DMS 273 treated with DMSO at 0.1 percent for 48 hours (cell line): ENCODE measurements at regions not wholly inside any gene's neighbourhood (a gene's known extent, or its start where the extent isn't known, plus 50 kb on each side); places are given as distances from the start of the nearest gene placed in this dataset.

Experiments
- DNase-seq: peaks from one replicate; lab custom pipeline; 2025; lab: John Stamatoyannopoulos, UW

DNA sequence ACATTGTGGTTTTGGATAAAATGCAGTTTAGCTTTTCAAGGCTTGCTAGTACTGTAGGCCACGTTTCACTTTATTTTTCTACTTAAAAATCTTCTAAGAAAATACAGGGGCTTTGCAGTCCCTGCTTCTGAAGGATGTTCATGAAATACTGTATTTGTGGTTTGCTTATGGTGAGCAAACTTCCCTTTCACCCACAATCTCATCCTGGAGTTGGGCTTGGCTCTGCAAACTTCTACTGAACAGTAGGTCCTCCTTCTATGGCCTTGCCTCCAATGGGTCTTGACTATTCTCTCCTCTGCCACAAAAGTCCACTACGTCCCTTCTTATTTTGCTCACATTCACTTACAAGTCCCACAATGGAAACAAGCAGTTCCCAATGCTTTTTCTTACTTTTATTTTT lies 502.7 kb upstream of the KLF4 start:
- no peak for DNase-seq

DNA sequence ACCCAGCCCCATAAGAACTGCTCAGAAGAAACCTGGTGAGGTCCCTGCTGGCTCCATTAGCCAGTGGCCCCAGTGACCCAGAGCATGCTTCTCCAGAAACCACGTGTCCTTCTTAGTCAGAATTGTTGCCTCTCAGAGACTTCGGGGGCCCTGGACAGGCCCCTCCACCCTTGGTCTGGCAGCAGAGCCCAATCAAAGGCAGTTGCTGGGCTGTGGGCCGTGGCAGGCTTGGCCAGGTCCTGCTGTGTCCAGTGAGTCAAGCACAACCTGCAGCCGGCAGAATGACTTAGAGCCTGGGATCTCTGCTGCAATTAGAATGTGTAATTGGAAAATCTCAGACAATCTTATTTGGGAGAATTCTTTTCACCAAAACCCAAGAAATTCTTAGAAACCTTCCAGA lies 502.0 kb upstream of the KLF4 start:
- no peak for DNase-seq

DNA sequence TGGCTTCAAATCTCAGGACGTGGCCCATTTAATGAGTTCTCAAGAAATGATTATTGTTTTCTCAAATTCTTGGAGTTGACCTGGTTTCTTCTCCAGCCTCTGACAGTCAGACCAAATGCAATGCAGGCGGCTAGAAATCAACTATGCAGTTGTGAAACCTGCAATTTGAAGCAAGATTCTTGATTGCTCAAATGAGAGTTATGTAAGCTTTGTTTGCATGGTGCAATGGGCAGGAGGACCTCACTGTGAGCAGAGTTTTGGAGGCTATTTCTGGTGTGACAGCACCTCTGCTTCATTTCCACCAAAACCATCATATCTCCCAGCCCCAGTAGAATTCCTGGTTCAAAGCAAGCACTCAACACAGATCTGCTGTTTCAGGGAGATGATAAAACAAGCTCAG lies 500.0 kb upstream of the KLF4 start:
- no peak for DNase-seq

DNA sequence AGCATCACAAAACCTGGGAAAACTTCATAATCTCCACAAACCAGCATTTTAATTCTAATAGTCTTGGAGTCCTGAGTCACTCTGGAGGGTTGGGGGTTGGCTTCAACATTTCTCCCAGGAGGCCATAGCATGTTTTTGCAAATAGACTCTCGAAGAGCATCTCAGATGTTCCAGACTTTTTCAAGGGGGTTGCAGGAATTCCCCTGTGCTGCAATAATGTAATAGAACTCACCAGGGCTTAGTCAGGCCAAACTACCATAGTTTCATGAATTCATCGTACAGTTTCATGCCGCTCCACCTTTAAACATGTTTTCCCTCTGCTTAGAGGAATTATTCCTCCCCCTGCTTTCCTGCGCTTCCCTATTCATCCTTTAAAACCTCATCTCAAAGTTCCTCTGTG lies 499.5 kb upstream of the KLF4 start:
- DNase-seq: no peak

DNA sequence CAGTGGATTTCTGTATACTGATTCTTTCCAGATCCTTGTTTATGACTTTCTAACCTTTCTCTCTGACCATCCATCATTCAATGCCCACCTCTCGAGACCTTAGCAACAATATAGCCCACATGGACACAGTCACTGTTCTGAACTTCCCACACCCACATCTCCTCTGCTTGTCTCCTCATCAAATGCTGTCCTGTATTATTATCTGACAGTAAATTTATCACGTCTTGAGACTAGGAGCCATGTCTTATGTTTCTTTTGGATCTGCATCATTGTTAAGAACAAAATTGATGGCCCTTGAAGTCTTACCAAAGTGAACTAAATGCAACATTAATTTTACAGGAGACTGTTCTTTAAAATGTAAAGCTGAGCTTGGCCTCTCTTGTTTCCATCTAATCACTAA lies 495.4 kb upstream of the KLF4 start:
- DNase-seq: no peak

DNA sequence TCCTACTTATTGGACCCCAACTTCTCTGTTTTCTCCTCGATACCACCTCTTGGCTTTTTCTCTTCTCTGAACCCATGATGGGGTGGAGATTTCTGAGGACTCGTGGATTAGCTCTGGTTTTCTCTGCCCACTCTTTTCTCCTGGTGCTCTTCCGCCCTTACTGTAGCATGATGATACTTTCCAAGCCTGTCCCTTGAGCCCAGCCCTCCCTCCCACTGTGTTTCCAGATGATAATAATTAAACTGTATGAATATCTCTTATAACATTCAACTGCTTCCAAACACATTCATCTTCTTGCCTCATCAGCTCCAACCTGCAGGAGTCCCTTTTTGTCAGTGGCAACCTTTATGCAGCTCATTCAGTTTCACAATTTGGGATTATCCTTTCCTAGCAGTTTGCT lies 494.2 kb upstream of the KLF4 start:
- DNase-seq: no peak

DNA sequence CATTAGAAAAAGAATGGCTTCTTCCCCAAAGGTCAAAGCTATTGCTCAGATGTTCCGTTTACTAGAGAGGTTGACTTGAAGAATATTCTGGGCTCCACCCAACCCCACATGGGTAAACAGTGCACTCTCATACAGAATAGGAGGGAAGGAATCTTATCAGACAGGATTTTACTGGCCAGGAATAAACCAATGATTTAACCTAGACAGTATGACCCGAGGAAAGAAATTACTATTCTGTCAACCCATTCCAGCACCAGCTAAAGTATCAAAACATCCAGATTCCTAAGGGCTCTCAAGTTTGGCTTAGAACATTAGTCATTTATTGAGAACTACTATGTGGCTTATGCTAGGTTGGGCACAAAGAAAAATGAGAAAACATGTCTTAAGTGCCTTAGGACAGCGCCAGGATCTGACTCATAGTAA lies 493.6 kb upstream of the KLF4 start:
- no peak for DNase-seq

DNA sequence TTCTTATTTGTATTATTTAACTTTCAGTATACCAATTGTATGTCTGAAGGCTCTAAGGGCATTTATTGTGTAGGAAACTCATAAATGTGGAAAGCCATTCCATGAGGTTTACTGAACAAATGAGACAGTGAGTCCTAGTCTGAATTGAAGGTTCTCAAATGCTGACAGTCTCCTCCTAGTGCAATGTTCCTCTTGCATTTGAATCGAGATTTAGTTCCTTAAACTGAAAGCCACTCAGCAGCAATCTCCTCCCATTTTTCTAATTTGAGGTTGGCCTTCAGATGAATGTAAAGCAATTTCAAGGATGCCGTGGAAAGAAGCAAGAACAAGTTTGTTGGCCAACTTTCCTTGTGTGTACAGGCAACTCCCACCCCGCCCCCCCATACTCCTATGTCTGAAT lies 493.2 kb upstream of the KLF4 start:
- no peak for DNase-seq

DNA sequence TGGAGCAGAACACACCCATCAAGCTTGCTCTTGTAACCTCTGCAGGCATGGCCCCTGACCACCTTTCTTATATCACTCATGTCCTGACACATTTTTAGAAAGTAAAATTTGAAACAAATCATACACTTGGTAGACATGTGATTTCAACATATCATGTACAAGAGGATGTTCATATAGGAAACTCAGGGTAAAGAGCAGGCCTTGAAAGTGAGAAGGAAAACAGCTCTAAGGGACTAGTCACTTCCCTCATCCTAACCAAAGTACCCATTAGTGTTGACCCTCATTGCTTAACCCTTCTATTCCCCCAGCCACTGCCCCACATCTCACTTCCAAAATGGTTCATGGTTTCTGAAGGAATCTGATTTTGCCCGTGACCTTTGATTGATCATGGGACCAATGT lies 492.4 kb upstream of the KLF4 start:
- no peak for DNase-seq

DNA sequence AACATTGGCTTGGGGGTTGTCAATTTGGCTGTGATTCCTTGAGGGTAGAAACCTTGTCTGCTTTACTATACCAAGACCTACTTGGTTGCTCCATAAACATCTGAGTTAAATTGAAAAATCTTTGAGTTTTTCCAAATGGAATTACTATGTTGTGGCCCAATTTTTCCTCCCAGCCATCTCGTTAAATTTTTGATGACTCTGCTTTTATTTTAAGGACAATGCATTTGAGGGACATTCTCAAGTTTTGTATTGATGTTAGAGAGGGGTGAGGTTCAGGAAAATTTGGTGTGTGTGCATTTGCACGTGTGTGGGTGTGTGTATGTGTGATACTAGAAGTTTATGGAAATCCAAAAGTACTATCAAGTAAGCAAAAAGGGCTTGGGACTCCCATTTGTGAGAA lies 491.4 kb upstream of the KLF4 start:
- no peak for DNase-seq

DNA sequence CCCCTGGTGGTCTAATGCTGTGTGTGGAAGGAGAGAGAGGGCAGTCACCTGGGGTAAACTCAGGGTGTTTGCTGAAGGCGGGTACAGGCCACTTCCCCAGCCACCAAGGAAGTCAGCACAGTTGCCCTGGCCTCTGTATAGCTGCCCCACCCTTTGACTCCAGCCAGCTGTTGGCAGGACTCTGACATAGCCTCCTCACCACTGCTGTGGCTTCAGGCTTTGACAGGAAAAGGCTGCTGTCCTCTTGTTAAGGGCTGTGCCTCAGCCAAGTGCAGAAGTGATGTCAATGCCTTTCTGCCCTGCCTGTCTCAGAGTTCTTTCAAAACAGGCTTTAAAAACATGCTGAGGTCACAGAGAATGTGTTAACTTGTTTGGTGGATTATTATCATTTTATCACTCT lies 487.2 kb upstream of the KLF4 start:
- no peak for DNase-seq

DNA sequence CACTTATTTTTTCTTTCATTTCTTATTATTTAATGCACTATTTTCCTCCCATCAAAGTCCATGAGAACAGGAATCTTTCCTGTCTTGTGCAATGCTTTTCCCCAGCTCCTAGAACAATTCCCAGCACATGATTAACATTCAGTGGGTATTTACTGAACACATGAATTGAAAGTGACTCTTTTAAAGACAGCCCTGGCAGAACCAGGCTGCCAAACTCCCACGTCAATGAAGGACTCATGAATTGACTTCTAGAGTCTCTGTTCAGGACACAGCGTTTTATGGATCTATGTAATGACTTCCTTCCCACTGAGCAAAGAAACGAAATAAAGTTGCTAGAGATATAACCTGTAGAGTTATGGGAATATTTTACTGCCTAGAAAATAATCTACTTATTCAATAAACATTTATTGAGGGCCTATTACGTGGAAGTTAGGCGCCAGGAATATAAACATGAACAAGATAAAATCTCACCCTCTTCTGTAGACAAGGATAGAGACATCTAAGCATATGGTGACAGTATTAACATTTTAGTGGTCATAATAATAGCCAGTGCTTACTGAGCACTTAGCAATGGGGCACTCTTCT lies 485.9 kb upstream of the KLF4 start:
- DNase-seq: no peak

DNA sequence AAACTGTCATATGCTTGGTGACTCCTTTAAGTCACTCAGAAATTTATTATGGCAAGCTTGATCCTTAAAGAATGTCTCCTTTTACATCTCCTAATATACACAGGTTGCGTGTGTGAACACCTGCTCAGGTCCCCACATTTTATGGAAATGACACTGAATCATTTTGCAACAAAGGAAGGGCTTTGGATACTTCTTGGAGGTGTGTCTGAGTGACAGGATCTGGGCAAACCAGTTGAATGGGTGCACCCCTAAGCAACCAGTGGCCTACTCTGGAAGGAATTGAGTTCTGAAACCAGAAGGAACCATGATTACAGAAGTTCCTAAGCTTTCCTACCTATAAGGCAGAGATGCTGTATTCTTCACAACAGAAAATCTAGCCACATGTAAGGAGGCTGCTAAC lies 483.9 kb upstream of the KLF4 start:
- DNase-seq: no peak

DNA sequence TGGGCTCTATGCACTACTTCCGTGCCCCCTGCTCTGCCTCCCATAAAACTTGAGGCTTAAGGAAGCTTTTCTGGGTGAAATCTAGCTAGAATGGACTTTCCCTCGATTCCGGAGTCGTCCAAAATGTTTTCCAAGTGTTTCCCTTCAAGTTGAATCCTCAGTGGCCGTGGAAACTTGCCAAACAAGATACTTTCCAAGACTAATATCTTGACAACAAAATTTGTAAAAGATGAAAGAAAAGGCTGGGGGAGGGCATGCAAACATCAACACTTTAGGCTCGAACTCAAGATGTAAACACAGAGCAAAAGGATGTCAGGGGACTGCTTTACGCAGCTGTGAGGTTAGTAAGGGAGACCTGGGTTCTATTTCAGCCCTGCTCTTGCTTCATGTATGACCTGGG lies 482.8 kb upstream of the KLF4 start:
- no peak for DNase-seq

DNA sequence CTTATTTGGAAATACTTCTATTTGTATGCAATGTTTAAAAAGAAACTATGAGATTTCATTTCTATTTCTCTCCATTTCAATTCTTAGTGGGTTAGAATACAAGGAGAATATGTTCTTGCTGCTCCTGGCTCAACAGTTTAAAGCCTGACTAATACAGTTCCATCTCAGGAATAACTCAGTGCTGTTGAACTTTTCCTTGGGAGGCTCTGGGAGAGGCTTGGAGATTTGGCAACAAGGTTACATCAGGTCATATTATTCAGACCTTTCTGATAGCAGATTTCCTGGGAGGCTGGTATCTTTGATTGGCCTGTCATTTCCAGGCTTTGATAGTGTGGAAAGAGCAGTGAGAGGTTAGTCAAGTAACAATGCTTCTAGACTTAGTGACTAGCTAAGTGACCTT lies 481.7 kb upstream of the KLF4 start:
- DNase-seq: no peak

DNA sequence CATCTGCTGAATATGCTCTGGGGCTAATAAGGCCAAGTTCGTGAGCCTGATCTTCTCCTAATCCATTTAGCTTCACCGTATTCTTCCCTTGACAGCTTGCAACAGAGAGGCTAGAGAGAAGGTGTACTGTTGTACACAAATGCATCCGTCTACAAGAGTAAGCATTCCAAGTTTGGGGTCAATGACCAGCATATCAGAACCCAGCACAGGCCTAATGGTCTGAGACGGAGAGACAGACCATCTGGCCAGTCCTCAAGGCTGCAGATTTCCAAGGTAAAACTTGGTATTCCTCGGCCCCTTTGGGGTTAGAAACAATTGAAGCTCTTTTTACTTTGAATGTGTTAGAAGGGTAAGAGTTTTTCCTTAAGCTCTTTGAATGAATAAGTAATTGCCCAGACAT lies 481.2 kb upstream of the KLF4 start:
- no peak for DNase-seq

DNA sequence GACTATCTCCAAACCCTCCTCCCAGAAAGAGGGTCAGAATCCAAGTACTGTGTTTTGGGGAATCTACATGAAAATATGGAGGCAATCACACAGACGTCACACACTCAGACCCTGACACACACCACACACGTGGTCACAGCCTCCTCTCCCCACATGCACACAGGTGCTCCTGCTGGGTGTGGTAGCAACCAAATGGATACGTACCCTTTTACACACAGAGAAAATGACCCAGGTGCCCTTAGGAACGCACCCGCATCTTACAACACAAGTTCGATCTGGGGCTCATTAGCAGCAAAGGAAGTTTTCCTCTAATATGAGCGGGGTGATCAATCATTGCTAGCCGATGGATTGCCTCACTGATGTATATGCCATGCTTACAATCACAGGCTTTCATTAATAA lies 480.2 kb upstream of the KLF4 start:
- no peak for DNase-seq

DNA sequence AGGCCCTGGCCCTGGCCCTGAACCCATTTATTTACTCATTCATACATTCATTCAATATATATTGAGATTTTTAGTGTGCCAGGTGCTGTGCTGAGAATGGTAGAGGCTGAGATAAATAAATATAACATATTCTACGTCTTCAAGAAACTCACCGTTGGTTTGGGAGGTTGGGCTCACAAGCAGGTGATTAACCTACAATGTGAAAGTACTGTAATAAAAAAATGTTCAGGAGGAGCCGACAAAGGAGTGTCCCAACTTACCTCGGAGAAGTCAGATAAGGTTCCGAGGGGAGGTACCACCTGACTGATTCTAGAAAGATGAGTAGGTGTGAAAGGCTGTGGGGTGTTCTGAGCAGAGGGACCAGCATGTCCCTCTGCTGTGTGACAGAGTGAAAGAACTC lies 479.6 kb upstream of the KLF4 start:
- DNase-seq: no peak

DNA sequence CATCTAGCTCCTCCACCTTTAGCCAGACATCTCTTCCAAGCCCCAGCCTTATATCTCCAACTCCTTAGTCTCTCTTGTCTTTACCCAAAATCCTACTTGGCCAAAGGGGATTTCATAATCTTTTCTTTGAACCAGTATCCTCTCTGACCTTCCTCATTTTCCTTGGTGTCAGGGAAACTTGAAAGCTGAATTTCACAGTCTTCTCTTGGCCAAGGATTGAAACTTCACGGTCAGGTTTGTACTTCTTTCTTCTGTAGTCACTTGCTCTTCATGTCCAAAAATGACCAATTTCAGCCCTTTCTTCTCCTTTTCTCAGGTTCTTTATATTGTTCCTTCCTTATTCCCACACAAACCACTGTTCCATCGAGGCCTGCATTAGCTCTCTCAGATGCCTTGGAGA lies 473.7 kb upstream of the KLF4 start:
- DNase-seq: no peak

DNA sequence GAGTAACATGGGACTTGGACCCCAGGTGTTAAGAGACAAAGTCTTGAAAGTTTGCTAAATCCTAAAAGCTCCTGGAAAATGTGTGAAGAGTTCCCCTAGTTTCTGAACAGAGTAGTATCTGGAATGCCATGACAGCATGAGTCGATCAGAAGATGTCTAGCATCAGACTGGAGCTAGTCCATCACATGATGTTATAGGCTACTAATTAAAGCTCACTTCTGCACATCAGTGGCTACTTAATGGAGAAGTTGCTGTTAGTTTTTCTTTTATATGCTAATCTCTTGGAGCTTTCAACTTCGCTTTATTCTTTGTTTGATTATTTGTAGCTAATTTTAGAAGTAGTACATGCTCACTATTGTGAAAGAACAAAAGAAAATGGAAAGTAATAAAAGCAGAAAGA lies 471.3 kb upstream of the KLF4 start:
- DNase-seq: no peak

DNA sequence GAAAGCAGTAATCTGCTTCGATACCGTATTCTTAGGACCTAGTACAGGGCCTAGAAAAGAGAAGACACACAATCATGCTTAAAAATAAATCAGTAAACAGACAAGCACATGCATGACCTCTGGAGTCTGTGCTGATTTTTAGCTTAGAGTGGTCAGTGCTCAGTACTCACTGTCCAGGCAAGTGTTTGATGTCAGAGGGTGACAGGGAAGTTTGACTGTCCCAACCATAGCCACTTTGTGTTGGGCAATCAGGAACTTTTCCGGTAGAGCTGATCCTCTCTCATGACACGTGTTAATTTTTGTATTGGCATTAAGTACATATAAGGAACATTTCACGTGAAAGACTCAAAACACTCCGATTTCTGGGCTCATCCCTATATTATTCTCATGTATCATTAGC lies 464.7 kb upstream of the KLF4 start:
- DNase-seq: no peak

DNA sequence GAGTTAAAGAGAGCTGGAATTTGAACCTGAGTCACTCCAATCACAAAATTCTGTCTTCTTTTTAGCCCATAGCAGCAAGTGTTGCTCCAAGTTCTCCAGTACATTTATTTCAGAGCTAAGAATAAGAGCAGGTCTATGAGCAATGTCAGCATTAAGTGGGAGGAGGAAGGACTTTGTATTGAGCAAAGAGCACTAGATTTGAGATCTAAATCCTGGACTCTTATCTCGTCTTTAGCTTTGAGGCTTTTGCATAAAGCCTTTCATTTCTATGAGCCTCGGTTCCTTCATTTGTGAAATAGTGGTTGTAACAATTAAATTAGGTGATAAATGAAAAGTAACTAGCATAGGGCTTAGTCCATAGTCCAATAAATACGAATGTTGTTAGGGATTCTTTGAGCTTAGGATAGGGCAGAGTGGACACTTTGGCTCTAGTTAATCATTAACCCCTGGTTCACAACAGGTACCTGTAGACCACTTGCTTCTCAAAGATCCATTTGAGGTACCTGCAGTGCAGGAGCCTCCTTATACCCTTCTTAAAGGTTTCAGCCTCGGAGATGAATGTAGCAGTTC lies 464.1 kb upstream of the KLF4 start:
- DNase-seq: no peak

DNA sequence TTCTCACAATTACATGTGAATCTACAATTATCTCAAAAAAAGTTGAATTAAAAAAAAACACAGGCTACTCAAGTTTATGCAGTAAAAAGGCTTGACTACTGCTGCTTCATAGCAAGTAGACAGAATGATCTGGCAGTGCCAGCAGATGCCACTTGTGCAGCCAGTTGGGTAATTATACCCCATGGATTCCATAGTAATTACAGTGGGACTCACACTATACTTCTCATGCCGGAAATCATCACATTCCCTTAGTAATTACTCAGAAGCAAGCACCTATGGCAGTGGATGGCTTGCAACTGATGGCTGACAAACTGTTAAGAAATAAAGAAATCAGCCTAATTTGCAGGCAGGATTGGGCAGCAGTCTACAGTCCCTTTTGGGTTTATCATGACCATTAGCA lies 463.2 kb upstream of the KLF4 start:
- DNase-seq: no peak

DNA sequence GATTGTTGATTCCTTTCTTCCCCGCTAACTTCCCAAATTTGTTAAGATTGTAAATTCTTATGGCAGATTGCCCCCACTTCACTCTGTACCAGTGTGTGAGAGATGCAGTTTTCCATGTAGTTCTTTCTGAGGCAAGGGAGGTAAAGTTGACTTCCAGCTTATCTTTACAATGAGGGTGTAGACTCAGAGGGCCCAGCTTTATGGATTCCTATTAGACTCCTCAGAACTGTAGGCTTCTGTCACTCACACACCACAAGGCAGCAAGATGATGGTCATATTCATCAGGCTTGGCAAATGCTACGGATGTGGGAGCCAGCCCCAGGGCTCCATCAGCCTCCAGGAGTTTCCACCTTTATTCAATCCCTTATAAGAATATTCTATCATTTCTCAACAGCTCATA lies 461.9 kb upstream of the KLF4 start:
- no peak for DNase-seq

DNA sequence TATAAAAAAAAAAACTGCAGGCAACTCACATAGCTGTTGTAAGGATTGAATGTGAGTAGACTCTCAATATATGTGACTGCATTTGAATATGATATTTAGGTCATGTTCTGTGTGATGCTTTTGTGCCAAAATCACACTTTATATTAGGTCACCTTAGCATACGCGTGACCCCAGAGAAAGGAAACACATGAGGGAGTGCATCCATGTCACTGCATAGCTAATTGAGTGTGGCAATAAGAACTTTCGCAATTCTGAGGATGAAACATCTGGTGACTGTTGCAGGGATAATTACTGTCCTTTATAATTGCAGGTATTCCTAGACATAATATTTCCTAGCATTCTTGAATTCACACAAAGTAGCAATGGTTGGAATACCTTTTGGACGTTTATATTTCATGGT lies 459.5 kb upstream of the KLF4 start:
- DNase-seq: no peak
